ENCODE measurements at regions not wholly inside any gene's neighbourhood (a gene's known extent, or its start where the extent isn't known, plus 50 kb on each side); places are given as distances from the start of the nearest gene placed in this dataset.

DNA sequence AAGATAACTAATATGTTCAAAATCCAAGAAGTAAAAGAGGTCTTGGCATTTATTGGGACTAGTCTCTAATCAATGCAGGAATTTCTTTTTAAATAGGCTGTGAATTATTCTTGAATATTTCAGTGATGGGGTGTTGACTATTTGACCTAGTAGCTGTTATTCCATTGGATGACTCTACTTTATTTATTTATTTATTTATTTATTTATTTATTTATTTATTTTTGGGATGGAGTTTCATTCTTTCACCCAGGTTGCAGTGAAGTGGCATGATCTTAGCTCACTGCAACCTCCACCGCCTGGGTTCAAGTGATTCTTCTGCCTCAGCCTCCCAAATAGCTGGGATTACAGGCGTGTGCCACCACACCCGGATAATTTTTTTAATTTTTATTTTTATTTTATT is 1227.8 kb downstream of the ZPLD1 start:
- DNase-seq, result no peak

DNA sequence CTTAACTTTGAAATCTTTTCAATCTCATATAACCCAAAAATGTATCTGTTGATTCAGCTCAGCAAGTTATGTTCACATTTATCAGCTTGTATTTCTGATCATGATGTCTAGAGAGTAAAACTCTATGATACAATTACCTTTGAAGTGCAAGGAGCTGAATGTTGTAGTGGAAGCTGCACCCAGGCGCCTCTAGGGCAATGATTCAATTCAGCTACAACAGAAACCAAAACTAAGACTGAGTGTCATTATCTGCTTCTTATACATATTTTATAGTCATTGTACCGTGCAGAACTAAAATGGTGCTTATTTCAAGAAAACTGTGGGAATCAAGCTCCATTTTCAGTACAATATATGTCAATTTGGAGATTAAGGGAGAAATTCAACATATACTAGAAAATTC is 1237.5 kb downstream of the ZPLD1 start:
- DNase-seq, result no peak

GRCh38 chr3:103684904-103685303 is 1250.1 kb downstream of the ZPLD1 start:
- no peak for DNase-seq

- DNase-seq, result no peak
Measured at GRCh38 chr3:103685939-103686338, 1251.1 kb downstream of the ZPLD1 start.

DNA sequence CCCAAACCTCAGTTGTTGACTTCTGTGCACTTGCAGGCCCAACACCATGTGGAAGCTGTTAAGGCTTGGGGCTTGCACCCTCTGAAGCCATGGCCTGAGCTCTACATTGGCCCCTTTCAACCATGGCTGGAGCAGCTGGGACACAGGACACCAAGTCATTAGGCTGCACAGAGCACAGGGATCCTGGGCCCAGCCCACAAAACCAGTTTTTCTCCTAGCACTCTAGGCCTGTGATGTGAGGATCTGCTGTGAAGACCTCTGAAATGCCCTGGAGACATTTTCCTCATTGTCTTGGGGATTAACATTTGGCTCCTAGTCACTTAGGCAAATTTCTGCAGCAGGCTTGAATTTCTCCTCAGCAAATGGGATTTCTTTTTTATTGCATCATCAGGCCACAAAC is 1255.7 kb downstream of the ZPLD1 start:
- DNase-seq, result no peak

DNA sequence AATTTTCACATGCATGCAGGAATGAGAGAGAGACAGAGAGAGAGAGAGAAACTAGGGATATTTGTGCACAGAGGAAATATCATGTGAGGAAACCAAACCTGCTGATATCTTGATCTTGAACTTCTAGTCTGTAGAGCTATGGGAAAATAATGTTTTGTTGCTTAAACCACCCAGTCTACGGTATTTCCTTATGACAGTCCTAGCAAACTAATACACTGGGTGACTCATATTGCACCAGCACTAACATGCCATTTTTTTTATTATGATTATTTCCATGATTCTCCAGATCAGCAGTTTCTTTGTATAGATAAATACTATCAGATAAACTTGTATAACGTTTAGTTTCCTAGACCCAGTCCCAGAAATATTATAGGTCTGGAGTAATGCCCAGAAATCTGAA is 1259.0 kb downstream of the ZPLD1 start:
- DNase-seq, result no peak

DNA sequence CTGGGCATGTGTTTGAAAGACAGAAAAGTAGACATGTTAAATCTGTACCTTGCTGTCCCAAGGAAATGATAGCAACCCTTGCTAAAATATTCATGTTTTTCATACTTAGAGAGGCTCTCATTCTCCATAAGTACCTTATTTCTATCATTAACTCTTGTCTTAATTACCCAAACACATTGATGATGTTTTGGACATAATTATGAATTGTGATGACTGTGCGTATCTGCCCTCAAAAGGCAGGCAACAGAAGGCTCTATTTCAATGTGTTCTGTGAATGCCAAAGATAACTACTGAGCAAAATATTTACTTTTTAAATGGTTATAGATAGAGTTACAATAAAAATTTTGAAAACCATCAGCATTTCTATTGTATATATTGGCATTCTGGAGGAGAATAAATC is 1263.8 kb downstream of the ZPLD1 start:
- DNase-seq, result no peak

- no peak for DNase-seq
Measured at GRCh38 chr3:103699228-103699627, 1264.4 kb downstream of the ZPLD1 start.

- DNase-seq, result no peak
Measured at GRCh38 chr3:103705641-103706040, 1270.8 kb downstream of the ZPLD1 start.

- DNase-seq, result no peak
Measured at GRCh38 chr3:103706671-103707070, 1271.9 kb downstream of the ZPLD1 start.

DNA sequence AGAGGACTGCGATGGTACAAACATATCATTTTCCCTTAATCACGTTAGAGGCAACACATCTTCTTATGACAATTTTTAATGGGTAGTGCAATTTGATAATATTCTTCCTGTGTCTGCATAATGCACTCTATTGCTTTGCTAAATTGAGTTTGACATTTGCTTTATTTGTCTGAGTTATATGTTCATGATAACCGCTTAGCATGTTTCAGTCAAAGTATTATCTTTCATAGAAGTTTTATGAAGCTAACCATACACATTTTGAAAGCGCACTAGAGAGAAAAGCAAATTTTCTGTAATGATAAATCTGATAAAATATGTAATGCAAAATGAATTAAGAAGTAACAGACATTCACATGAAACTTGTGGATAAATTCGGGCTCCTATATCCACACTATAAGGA is 1276.9 kb downstream of the ZPLD1 start:
- DNase-seq, result no peak

DNA sequence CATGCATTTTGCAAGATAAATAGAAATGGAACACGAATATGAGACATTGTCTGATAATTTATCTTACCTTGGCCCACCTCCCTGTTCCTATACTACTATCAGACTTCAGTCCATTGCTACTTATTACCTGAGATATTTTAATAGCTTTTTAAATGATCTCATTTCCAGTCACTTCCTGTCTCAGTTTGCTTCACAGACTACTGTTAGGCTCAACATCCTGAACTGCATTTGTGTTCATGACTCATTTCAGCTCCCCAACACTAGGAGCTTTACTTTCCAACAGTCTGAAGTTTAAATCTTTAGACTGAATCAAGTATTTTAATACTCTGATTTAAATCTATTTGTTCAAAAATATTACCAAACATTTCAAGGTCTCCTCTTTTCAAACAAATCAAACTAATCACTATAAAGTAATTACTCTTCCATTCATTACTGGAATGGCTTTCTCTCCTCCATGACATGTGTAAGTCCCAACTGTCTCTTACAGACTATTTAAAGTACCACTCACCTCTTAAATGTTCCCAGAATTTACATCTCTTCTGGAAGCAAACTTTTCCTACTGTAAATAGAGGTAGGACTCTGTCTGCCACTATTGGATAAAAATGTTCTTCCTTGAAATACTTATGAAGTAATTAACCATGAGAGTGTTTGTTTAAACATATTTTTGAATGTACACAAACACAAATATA is 1277.6 kb downstream of the ZPLD1 start:
- DNase-seq, result no peak

DNA sequence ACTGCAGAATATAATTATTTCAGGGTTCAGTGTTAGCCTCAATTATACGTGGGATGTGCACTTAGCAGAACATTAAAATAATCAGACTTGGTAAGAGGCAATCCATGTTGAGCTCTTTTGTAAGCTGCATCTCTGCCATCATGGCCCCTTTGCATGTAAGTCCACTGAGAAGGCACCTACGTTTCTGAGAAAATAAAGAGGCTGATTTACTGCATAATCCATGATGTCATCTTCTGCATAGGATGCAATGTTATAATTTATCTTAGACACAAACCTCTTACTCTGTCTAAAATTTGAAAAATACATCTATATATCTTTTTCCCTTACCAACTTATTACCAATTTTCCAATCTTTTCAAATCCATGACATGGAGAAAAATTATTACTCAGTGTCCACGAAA is 1294.7 kb downstream of the ZPLD1 start:
- DNase-seq, result no peak

- no peak for DNase-seq
Measured at GRCh38 chr3:103730744-103731143, 1295.9 kb downstream of the ZPLD1 start.

- DNase-seq, result no peak
Measured at GRCh38 chr3:103752986-103753385, 1318.2 kb downstream of the ZPLD1 start.

- DNase-seq, result no peak
Measured at GRCh38 chr3:103767635-103768034, 1332.8 kb downstream of the ZPLD1 start.

DNA sequence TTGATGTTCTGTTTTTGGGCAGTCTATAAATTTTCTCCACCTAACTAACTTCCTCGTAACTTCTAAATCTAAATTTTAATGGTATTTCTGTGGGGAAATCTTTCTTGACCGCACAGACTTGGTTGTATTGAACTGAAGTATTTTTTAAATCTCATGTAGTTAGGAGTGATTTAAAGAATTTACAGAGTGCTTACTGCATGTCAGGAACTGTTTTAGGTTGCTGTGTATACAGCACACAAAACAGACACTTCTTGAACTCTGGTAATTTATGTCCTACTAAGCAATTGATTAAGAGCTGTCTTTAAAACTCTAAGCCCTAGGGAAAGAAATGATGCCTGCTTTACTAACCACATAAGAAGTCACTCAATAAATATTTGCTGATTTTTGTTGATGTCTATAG is 1350.2 kb downstream of the ZPLD1 start:
- DNase-seq, result peak; percentile 13

DNA sequence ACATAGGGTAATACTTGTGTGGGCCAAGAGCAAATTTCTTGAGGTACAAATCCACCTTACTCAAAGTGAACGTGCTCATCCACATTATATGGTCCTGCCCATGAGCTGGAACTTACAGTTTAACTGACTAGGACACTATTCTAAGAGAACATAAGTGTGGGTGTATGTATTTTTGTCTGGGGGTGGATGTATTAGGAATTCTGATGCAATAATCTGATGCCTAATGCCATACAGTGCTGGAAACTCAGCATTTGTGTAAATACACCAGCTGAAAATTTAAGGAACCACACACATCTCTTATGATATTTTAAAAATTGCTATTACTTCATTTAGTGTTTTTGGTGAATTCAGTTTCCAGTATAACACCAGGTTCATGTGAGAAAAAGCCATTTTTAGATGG is 1350.7 kb downstream of the ZPLD1 start:
- DNase-seq, result no peak

DNA sequence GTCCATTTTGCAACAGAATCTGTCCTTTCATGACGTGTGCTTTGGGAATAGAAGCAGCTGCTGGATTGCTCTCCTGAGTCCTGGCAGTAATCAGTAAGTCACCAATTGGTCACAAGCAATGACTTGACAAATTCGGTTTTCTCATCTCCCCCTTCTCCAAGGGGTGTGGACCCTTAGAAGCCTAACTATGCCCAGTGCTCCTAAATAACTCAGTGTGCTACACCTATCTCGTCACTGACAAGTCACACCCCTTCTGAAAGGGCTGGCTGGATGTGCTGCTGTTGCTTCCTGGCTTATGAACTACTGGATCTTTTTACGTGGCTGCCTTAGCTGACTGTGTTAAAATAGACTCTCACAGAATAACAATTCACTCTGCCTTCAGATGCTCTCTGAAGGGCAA is 1351.5 kb downstream of the ZPLD1 start:
- DNase-seq, result no peak

DNA sequence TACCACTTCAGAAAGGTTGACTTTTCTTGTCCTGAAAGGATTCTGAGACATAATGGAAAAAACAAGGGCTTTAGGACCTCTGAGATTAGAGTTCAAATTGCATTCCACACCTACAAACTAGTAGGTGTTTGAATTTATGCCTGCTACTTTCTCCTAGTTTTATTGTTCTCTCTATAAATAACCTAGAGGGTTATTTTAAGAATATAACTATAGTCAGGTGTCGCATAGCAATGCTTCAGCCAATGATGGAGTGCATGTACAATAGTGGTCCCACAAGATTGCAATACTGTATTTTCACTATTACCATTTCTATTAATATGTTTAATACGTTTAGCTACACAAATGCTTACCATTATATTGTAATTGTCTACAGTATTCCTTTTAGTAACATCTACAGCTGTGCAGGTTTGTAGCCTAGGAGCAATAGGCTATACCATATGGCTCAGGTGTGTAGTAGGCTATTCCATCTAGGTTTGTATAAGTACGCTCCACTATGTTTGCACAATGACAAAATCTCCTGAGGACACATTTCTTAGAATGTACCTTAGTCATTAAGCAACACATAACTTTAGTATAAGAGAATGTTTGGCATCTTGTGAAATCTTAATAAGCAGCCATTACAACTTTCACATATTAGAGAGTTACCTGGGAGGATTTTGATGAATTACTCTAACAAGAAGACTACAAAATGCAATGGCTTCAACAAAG is 1352.5 kb downstream of the ZPLD1 start:
- no peak for DNase-seq

DNA sequence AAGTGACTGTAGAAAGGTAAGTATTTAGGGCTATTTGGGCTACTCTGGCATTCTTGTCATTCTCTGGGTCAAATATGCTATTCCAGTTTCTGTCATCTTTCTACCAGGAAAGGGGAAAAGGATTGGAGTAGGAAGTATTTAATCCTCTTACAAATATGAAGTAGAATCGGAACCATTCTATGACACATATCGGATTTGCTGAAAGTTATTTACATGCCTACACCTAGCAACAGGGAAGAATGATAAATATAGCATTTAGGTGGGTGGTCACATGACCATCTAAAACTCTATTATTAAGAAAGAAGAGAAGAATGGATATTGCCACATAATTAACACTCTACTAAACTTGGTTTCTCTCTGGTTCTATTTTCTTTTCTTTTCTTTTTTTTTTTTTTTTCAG is 1353.1 kb downstream of the ZPLD1 start:
- DNase-seq, result no peak

DNA sequence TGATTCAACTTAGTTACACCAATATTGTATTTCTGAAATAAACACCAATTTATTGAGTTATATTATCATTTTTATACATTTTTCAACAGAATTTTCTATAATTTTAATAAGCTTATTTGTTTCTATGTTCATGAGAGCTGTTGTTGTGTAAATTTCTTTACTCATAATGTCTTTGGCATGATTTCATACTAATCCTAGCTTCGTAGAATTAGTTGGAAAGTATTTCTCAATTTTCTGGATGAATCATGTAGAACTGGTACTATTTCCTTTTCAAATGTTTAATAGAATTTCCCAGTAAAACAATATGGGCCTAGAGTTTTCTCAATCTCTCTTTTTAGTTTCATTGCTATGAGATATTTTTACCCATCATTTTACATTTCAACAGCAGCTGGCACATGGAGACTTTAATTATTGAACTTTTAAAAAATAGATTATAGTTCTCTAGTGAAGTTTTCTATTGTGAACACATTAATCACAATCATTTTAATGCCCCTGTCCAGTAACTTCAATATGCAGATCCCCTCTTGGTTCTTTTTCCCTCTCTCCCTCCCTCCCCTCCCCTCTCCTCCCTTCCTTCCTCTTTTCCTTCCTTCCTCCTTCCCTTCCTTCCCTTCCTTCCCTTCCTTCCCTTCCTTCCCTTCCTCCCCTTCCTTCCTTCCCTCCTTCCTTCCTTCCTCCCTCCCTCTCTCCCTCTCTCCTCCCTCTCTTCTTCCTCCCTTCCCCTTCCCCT is 1357.1 kb downstream of the ZPLD1 start:
- DNase-seq, result no peak

- DNase-seq, result no peak
Measured at GRCh38 chr3:103794656-103795055, 1359.8 kb downstream of the ZPLD1 start.

DNA sequence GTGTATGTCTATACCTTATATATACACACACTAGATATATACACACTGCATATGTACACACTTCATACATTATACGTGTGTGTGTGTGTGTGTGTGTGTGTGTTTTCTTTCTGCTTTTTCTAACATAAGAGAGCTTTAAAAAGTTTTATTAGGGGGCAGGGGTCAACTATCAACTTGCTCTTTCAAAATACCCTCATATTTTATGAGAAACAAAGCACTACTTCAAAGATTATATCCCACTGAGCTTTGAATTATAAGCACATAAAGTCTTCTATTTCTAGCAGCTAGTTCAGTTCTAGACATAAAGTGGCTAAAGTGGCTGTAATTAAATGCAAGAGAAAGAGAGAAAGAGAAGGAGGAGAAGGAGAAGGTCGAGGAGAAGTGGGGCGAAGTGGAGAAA is 1361.3 kb downstream of the ZPLD1 start:
- no peak for DNase-seq
